ENCODE measurements at regions not wholly inside any gene's neighbourhood (a gene's known extent, or its start where the extent isn't known, plus 50 kb on each side); places are given as distances from the start of the nearest gene placed in this dataset.

DNA sequence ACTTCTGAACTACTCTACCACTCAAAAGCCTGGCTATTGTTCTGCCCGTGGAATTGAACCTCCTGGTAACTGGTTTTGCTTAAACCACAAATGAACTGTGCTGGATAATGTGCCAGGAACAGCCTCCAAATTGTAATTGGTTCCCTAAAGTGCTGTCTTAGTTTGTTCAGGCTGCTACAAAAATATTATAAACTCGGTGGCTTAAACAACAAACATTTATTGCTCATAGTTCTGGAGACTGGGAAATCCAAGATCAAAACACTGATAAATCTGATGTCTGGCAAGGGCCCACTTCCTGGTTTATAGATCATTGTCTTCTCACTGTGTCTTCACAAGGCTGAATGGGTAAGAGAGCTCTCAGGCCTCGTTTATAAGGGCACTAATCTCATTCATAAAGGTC is 149.2 kb upstream of the NCKAP5 start:
- intact Hi-C loops (cut with DNase I) = no loop called here
- Histone ChIP-seq H3K4me3 (ENCODE audit: low read length in 3 of 3) (no peak overlapping the region), H3K4me1 (ENCODE audit: control insufficient read depth in 2 of 3, insufficient read depth in 2 of 3, low read depth in 1 of 3, low read length in 3 of 3) (no peaks in the 10 kb centered on the region), H3K9ac (ENCODE audit: low read length in 3 of 3) (no peak overlapping the region), H3K9me3 (ENCODE audit: control insufficient read depth in 2 of 3, insufficient read depth in 1 of 3, low read length in 3 of 3) (no peaks in the 10 kb centered on the region), H3K36me3 (ENCODE audit: control insufficient read depth in 2 of 3, insufficient read depth in 3 of 3, low read length in 3 of 3) (no peaks in the 10 kb centered on the region), H3K27me3 (ENCODE audit: control insufficient read depth, insufficient read depth, low read length) (no peaks in the 10 kb centered on the region), H3K27ac (ENCODE audit: low read depth in 2 of 2, low read length in 2 of 2) (no peak overlapping the region)
- FAIRE-seq (no peak), DNase-seq (no peak)
- TF ChIP-seq, protein P1, sequence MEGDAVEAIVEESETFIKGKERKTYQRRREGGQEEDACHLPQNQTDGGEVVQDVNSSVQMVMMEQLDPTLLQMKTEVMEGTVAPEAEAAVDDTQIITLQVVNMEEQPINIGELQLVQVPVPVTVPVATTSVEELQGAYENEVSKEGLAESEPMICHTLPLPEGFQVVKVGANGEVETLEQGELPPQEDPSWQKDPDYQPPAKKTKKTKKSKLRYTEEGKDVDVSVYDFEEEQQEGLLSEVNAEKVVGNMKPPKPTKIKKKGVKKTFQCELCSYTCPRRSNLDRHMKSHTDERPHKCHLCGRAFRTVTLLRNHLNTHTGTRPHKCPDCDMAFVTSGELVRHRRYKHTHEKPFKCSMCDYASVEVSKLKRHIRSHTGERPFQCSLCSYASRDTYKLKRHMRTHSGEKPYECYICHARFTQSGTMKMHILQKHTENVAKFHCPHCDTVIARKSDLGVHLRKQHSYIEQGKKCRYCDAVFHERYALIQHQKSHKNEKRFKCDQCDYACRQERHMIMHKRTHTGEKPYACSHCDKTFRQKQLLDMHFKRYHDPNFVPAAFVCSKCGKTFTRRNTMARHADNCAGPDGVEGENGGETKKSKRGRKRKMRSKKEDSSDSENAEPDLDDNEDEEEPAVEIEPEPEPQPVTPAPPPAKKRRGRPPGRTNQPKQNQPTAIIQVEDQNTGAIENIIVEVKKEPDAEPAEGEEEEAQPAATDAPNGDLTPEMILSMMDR (IDR thresholded peaks at IDR 0.05; ENCODE audit: borderline replicate concordance, extremely low read depth, insufficient read depth) = no peak

DNA sequence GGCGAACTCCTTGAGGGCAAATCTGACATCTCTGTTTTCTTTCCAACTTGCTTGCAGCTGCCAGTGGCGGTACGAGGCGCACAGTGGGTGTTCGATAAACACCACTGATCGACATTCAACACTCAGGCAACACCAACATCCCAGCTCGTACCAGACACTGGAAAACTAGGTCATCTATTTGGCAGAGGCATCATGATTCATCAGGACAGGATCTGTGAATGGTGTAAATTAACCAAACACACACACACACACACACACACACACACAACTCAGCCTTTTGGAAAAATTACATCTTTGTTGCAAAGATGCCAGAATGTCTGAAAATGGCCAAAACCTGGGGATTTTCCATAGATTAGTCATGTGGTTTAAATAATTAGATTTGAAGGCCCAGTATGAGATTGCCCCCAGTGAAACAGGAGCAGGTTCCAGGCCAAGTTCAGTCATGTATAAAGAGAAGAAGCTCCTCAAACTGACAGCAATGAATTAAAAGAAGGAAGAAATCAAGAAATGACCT is 150.5 kb upstream of the NCKAP5 start:
- H3K9ac ChIP-seq (ENCODE audit: low read length in 3 of 3) = no peak overlapping the region
- FAIRE-seq = no peak

DNA sequence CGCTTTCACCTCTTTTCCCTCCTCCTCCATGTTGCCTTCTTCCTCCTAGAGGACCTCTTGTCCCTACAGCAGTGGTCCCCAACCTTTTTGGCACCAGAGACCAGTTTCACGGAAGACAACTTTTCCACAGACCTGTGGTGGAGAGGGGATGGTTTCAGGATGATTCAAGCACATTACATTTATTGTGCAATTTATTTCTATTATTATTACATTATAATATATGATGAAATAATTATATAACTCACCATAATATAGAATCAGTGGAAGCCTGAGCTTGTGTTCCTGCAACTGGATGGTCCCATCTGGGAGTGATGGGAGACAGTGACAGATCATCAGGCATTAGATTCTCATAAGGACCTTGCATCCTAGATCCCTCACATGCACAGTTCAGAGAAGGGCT is 152.2 kb upstream of the NCKAP5 start:
- H3K4me1 ChIP-seq (ENCODE audit: control insufficient read depth in 2 of 3, insufficient read depth in 2 of 3, low read depth in 1 of 3, low read length in 3 of 3) = no peaks in the 10 kb centered on the region
- no peak overlapping the region for H3K27ac ChIP-seq (ENCODE audit: low read depth in 2 of 2, low read length in 2 of 2)
- no peaks in the 10 kb centered on the region for H3K27me3 ChIP-seq (ENCODE audit: control insufficient read depth, insufficient read depth, low read length)
- H3K36me3 ChIP-seq (ENCODE audit: control insufficient read depth in 2 of 3, insufficient read depth in 3 of 3, low read length in 3 of 3) = no peaks in the 10 kb centered on the region
- FAIRE-seq (no peak), DNase-seq (no peak)
- TF ChIP-seq, protein P1 (IDR thresholded peaks at IDR 0.05; ENCODE audit: borderline replicate concordance, extremely low read depth, insufficient read depth) = no peak
- no peaks in the 10 kb centered on the region for H3K9me3 ChIP-seq (ENCODE audit: control insufficient read depth in 2 of 3, insufficient read depth in 1 of 3, low read length in 3 of 3)
- H3K9ac ChIP-seq (ENCODE audit: low read length in 3 of 3) = no peak overlapping the region
- no peak overlapping the region for H3K4me3 ChIP-seq (ENCODE audit: low read length in 3 of 3)
- intact Hi-C loops (cut with DNase I) = no loop called here

More for the DNA sequence above, 150.5 kb upstream of the NCKAP5 start:
- intact Hi-C loops (cut with DNase I) = no loop called here
- Histone ChIP-seq H3K4me3 (ENCODE audit: low read length in 3 of 3) (no peak overlapping the region), H3K36me3 (ENCODE audit: control insufficient read depth in 2 of 3, insufficient read depth in 3 of 3, low read length in 3 of 3) (no peaks in the 10 kb centered on the region), H3K9me3 (ENCODE audit: control insufficient read depth in 2 of 3, insufficient read depth in 1 of 3, low read length in 3 of 3) (no peaks in the 10 kb centered on the region), H3K4me1 (ENCODE audit: control insufficient read depth in 2 of 3, insufficient read depth in 2 of 3, low read depth in 1 of 3, low read length in 3 of 3) (no peaks in the 10 kb centered on the region), H3K27me3 (ENCODE audit: control insufficient read depth, insufficient read depth, low read length) (no peaks in the 10 kb centered on the region), H3K27ac (ENCODE audit: low read depth in 2 of 2, low read length in 2 of 2) (no peak overlapping the region)
- DNase-seq = peak in 1 of 5 donors; percentile 16
- TF ChIP-seq, protein P1 (IDR thresholded peaks at IDR 0.05; ENCODE audit: borderline replicate concordance, extremely low read depth, insufficient read depth) = no peak

DNA sequence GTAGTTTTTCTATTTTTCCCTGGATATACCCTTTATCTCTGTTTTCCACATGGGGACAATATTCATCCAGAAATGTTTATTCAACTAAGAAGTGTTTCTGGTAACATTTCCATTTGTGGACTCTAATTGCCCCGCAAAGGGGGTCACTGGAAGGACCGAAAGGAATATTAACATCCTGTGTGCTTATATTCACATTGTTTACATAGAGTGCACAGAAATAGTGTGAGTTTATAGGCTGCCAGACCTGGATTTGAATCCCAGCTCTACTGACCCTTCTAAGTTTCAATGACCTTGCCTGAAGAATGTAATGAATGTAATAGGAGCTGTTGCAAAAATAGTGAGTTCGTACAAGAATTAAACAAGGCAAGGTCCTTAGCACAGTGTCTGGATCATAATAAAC is 152.9 kb upstream of the NCKAP5 start:
- DNase-seq = peak in 1 of 5 donors; percentile 33
- no peak overlapping the region for H3K27ac ChIP-seq (ENCODE audit: low read depth in 2 of 2, low read length in 2 of 2)
- H3K27me3 ChIP-seq (ENCODE audit: control insufficient read depth, insufficient read depth, low read length) = no peaks in the 10 kb centered on the region
- no peaks in the 10 kb centered on the region for H3K4me1 ChIP-seq (ENCODE audit: control insufficient read depth in 2 of 3, insufficient read depth in 2 of 3, low read depth in 1 of 3, low read length in 3 of 3)
- H3K9me3 ChIP-seq (ENCODE audit: control insufficient read depth in 2 of 3, insufficient read depth in 1 of 3, low read length in 3 of 3) = no peaks in the 10 kb centered on the region
- no peak overlapping the region for H3K4me3 ChIP-seq (ENCODE audit: low read length in 3 of 3)
- intact Hi-C loops (cut with DNase I) = no loop called here
- H3K9ac ChIP-seq (ENCODE audit: low read length in 3 of 3) = no peak overlapping the region
- H3K36me3 ChIP-seq (ENCODE audit: control insufficient read depth in 2 of 3, insufficient read depth in 3 of 3, low read length in 3 of 3) = no peaks in the 10 kb centered on the region
- TF ChIP-seq, protein P1 (IDR thresholded peaks at IDR 0.05; ENCODE audit: borderline replicate concordance, extremely low read depth, insufficient read depth) = no peak
- no peak for FAIRE-seq
